Retina (tissue), 1 donor: ENCODE measurements at regions not wholly inside any gene's neighbourhood (a gene's known extent, or its start where the extent isn't known, plus 50 kb on each side); places are given as distances from the start of the nearest gene placed in this dataset.

Experiments used
- DNase-seq: peaks from one replicate; pipeline ENCODE4 v3.0.0-alpha.2; 2016

DNA sequence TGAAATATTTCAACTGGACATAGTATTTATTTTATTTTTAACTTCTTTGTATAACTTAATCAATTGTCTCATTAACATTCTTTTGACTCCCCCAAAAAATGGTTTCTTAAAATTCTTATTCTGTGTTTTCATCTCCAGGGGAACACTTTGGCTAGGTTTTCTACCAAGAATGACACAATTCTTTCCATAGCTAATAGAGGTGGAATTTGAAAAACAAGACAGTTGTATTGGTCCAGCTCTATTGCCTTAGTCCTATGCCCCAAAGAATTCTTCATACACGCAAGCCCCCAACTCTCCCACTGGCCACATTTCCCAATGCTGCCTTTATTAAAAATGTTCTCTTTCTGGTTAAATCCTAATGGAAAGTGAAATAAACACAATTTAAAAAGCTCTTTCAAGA is 104.7 kb upstream of the PKDCC start:
- no peak for DNase-seq

DNA sequence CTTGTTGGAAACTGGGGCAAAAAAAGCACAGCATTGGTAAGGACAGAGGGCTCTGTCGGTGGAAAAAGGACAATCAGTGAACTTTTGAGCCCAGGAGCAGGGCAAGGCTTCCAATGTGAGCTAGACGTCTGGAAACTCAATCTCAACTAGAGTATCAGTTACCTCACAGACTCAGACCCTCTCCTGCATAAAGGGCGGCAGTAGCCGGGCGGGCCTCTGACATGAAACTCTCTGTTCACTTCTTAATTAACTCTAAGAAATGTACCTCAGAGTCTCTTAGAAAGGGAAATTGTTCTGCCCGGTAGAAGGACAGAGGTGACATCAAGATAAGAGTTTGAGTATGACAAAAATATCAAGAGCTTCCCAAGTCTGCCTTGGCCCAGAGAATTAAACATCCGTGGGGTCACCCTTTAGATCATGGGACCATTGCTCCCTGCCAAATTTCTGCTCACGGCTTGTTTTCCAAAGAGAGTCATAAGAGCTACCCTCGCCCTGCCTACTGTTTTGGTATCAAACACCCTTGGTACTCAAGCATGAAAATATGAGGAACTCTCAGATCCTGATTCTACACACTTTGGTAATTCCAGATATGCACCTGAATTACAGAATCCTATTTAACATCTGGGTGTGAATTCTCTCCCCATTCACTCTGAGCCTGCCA is 103.5 kb upstream of the PKDCC start:
- DNase-seq = no peak

DNA sequence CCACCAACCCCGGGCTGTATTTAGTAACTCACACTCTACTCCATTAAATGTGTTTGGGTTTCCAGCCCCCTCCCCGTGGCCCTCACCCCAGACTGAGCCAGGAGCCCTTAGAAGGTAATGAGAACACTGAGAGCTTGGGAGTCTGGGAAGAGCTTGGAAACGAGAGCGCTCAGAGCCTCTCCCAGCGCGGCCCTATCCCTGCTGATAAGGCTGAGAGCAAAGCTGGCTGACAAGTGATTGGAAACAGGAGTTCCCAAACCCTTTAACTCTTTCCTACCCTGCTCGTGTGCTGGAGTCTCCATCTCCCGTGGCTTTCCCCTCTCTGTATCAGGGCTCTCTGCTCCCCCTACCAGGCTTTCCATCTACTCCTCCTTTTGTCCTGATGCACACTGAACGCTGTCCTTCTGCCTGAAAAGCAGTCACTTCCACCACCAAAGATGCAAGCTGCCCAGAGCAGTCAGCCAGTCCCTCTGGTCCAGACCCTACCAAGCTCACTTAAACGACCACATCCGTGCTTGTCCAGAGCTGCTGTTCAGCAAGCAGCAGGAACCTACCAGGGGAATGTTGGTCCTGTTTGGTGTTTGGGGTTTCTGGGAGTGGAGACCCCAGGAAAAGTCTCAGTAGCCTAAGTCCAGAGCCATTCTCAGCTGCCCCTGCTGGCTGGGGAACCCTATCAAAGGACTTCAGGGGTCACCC is 100.0 kb upstream of the PKDCC start:
- DNase-seq = peak; percentile 53

DNA sequence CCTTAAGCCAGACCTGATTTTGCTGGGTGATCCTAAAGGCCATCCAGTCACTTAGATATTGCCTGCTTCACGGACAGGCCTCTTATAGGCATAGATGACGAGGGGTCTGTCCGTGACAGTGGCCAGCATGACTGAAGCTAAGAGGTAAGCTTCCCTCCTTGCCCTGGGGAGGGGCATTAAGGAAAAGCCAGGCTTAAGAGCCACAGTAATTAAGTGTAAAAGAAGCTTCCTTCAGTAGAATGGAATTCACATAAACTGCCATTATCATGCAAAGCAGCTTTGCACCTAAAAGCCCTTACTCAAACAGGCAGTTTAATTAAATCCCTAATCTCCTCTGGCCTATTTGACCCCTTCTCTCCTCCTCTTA is 99.4 kb upstream of the PKDCC start:
- DNase-seq = no peak

DNA sequence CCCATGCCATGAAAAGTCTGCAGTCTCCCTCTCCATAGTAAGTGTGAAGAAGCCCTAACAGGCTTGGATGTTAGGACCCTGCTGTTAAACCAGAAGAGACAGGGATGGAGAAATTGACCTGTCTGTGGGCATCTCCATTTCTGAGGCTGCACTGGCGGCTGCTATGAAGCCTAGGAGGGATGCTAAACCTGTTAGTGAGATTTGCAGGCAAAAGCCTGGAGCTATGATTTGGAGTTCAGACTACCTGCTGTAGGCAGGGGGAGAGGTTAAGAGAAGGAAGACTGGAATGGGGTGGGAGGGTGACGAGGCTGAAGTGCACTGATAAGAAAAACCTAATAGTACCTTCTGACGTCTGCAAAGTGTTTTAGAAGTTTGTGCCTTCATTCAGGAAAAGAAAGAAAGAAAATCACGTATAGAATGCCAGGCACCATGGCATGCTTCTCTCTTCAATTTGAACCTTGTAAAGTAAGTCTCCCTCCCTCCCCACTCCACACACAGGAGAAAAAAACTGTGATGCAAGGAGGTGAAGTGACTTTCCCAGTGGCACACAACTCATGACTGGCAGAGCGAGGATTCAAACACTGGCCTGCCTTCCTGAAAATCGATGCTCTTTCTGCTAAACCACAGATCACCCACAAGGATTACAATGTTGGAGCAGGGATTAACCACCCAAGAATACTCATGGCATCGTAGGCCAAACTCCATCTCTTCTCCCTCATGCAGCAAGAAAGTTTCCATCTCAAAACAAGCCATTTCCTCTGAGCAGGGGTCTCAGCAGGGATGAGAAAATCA is 98.5 kb upstream of the PKDCC start:
- DNase-seq = no peak

DNA sequence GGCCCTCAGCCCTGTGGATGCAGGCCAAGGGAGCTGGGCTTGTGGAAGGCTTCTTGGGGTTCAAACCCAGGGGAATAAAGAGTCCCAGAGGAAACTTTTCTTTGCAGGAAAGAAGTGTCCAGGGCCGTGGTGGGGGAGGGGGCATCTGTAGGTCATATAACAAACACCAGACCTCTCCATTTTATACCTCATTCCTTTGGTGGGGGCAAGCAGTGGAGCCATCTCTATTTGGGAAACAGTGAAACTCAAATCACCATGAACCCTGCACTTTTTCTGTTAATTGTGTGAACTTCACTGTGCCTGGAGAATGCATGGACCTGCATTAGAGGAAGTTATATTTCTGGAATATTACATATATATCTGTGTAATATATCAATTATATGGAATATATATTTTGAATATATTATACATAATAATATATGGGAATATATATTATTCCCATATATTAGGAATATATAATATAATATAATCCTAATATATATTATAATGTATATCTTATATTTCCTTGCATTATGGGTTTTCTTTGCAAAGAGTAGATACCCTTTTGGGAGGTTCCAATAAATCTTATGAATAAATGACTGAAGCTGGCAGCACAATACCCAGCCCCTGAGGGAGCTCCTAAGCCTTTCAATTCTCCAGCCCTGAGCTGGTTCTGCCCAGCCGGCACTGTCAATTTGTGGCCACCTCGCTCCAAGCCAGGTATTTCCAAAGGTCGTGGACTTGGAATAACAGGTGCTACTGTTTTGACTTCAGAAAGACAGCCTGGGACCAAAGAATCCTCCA is 97.7 kb upstream of the PKDCC start:
- DNase-seq = no peak

DNA sequence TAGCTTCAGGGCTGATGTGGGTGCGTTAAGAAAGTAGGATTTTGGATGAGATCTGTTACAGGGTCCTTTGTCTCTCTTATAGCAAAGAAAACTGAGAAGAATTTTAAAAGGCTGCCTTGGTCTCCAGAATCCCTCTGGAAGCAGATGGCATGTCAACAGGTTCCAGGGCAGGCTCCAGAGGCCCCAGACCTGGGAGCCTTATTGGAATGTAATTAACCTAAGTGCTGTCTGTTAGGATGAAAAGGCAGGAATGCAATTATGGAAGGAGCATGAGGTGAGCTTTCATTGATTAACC is 97.2 kb upstream of the PKDCC start:
- no peak for DNase-seq

DNA sequence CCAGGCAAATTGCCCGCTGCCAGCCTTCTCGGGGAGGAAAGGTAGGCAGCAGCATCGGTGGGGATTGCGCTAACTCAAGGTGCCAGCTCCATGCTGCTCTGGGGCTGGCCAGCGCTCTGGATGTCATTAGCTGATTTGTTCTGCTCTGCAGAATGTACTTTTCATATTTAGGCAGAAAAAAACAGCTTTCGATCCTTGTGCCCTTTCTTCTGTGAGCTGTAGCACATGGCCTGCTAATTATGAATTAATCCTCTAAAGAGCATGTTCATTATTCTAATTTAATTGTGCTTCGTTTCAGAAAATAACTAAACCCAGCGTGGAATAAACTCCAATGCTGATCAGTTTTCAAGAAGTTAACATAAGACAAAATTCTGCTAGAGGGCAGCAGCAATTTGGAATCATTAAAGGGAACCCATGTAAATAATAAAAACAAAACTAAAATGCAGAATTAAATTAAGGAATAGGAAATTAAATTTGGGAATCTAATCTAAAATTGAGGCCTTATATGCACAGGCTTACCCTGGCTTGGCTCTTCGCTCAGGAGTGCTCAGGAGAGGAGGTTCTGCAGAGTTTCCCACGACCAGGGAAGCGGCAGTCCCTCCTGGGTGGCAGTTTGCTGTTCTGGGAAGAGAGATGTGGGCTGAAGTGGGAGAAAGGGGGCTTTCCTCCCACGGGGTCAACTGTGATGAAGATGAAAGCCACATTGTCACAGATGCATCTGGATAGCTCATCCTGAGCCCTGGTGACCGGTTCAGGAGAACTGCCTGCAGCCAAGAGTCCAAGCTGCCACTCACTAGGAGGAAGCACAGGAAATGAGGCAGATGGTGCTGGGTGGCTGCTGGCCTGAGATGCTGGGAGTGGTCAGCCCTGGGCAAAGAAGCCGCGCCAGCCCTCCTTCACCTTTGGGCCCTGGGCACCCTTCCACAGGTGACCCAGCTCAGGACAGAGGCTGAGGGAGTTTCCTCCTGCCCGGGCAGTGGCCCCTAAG is 93.2 kb upstream of the PKDCC start:
- peak; percentile 40 for DNase-seq

DNA sequence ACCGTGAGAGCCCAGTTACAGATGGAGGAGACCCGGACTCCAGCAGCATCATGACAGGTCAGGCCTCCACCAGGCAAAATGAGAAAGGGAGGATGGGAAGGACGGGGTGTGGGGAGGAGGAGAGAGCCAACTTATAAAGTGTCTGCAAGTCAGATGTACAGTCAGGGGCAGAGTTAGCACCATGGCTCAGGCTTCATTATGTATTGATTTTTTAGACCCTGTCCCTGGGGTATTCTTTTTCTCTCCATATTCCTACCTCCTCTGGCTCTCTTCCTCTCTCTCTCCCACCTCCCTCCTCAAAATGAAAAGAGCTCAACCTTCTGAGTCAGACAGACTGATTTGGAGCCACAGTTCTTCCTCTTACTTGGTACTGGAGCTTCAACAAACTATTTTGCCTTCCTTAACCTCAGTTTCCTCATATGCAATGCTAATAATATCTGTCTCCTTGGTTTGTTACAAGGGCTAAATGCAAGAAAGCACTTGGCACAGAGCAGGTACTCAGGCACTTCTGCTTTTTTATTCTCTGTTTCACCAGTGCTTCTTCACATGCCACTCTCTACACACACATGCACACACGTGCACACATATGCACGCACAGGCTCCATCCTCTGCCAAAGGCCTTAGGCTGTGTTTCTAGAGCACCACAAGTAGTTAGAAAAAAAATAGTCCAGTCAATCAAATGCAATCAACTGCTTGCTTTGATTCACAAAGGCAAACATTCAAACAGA is 92.3 kb upstream of the PKDCC start:
- no peak for DNase-seq

DNA sequence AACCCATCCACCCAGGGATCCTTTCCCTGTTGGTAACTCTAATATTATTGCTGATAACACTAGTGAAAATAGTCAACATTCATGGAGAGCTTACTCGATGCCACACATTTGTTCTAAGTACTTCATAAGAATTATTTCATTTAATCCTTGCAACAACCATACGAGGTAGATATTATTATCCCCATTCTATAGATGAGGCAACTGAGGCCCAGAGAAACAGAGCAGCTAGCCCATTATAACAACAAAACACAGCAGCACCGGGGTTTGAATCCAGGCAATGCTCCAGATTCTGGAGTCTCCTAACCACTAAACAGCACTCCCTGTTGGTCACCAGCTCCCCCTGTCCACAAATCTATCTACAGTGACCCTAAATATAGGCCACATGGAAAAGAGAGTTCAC is 90.4 kb upstream of the PKDCC start:
- DNase-seq = no peak

DNA sequence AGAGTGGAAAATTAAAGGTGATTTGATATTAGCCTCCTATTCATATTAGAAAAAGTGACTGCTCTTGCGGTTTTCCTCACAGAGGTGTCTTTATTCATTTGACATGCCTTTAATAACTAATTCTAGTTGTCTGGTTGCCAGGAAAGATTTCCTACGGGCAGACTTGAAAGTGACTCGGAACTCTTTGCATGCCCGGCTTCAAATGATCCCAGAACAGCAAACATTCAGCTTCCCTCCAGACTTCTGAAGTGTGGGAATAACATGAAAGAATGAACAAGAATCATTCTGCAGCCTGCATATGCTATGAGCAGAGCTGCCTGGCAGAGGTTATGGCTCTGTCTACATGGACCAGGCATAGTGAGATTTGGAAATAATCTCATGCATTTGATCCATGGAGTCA is 89.6 kb upstream of the PKDCC start:
- DNase-seq = no peak

DNA sequence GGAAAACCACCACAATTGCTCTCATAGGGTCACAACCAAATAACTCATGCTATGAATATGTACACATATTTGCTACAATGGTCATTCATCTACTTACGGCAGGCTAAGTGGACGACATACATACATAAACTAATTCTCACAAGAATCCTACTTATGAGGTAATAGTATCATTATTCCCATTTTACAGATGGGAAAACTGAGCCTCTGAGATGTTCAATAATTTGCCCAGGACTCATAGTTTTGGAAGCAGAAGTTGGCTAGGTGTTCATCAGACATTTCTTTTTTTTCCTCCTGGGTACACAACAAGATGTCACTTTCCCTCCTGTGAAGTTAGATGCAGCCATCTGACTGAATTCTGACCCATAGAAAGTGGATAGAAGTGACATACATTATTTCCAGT is 89.0 kb upstream of the PKDCC start:
- DNase-seq = no peak

DNA sequence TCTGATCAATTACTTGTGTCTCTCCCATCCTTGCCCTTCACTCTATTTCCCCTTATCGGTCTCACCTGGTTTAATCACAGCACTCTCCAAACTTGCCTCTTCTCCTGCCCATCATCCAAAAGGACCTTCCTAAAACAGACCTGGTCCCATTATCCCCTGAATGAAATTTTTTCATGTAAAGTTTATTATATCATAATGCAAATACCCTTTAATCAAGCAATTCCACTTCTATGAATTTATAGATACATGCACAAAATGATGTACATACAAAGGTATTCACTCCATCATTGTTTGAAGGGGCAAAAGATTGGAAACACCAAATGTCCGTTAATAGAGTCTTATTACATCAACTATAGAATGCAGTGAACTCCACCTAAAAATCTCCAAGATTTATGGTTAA is 88.1 kb upstream of the PKDCC start:
- no peak for DNase-seq

DNA sequence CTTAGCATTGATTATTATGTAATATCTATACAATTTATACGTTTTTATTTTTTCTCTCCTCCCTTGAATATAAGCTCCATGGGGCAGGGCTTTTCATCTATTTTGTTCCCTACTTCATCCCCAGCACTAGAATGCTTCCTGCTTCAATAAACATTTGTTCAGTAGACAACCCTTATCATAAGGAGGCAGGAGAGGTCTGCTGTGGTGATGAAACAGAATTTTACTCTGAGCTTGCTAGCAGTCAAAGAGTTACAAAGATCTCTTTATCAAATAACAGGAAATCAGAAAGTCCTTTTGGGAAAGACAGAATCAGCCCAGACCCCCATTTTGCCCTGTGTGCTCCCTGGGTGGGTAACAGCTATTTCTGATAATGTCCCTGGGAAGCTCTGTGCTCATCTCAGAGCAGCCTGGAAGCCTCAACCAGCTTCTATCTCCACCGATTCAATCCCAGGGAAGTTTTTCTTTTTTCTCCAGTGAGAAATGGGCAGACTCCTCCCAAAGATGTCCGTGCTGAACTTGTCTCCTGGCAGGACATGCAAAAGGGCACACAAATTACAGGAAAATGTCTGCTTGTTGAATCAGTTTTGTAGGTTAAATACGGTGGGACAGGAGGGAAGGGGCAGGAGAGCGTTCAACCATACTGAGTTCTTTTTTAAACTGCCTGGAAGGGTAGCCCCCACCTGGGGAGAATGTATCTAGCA is 84.7 kb upstream of the PKDCC start:
- DNase-seq = peak; percentile 29

DNA sequence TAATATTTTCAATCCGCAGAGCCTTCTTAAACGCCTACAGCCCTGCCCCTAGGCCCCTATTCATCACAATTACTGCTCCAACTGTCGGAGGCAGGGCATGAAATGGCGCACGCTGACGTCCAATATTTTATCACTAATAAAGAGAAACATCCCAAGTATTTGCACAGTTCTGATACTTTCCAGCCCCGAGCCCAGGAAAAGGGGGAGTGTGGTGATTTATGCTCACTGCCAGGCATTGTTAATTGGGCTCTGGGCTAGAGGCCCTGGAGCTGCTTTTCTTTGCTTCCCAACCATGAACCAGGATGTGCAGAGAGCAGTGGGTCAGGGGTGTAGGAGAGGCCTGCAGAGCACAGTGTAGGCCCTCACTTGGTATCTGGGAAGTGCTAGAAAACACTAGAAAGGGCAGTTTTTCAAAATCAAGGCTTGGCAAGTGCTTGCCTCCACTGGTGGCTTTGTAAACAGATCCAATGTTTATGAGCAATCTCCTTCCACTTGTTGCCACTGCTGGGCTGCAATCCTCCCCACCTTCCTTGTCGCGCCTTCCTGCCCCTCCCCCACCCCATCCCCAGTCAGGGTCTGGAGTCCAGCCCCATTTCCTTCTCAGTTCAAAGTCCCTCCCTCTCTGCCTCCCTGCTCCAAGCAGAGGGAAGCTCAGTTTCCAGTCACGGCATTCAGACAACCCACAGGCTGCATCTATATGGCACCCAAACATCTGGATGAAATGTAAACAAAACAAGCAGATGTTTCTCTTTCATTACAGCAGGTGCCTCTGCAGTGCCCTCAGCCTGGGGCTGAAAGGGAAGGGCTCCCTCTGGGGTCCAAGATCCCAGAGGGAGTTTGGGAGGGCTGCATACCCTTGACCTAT is 83.9 kb upstream of the PKDCC start:
- DNase-seq = peak; percentile 67

DNA sequence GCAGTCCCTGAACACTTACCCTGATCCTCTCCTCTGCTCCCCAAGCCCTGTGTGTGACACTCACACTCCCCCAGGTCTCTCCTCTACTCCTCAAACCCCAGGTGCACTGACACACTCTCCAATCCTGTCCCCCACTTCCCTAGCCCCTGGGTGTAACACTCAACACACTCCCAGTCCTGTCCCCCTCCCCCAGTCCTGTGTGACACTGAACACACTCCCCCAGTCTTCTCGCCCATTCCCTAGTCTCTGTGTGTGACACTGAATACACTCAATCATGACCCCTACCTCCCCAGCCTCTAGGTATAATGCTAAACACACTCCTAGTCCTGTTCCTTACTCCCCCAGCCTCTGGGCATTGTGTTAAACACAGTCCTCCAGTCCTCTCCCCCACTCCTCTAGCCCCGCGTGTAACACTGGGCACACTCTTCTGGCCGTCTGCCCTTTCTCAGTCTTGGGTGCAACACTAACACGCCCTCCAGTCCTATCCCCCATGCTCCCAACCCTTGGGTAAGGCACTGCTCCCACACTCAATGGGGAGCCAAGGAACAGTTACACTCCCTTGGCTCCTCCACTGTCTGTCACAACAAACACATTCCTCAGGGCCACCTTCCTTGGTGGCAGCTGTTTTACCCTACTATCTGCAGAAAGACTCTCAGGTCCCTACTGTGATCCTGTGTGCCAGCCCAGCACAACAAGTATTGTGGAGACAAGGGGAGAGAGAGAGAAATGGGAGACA is 82.5 kb upstream of the PKDCC start:
- DNase-seq = no peak

DNA sequence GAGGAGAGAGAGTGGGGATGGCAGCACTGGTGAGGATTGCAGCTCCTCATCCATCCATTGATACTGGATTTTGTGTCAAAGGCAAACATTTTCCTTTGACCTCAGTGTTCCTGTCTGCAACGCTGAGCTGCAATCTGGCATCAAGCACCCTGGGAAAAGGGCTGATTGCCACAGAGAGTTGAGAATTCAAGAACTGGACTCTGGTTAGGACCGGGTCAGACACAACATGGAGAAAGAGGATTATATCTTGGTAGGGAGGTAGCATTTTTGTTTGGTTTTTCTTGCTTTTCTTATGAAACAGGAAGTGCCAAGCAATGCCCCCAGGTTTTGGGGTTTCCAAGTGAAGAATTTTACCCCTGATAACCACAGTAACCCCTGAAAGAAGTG is 81.9 kb upstream of the PKDCC start:
- DNase-seq = no peak

DNA sequence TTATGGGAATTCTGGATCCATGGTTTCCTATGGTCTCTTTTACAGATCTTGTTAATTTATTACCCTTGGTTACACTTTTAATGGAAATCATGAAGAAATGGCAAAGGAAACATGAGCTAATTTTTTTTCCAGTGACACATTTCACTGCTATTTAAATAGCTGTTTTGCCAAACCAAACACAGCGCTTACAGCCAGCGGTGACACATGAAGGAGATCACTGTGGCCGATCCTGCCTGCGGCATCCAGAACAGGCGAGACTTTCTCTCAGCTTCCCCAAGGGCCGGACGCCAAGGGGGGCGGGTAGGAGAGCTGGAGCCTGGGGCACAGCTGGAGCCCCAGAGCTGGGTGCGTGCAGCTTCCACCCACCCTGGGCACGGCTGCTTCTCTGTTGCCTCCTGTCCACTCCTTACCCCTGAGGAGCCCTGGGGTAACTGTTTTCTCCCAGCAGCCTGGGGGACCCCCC is 81.4 kb upstream of the PKDCC start:
- no peak for DNase-seq

DNA sequence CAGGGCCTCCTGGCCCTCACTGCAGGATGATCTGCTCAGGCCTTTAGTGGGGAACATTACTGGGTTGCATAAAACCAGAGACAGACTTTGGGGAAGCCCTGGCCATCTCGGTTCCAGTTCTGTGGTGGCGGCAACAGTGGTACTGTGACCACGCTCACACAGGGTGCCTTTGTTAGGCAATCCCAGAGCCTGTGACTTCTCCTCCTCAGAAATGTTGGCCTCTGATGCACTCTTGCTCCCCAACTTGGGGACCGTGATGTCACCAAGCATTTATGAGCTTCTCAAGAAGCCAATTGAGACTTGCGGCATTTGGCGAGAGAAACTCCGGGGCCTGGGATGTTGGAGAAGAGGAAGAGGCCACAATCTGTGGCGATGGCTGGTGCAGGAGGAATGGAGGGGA is 80.9 kb upstream of the PKDCC start:
- DNase-seq = no peak
